GM19468 (cell line): ENCODE measurements at regions not wholly inside any gene's neighbourhood (a gene's known extent, or its start where the extent isn't known, plus 50 kb on each side); places are given as distances from the start of the nearest gene placed in this dataset.
"Not testable (repeated sequence)": the region's sequence is repeated elsewhere in the genome, so short reads cannot be mapped to it uniquely, and the experiment has no call there.

Experiments
- ATAC-seq: cut with Tn5 transposase; IDR thresholded peaks from one replicate; pipeline ENCODE4 v1.9.1; 2021; ENCODE audit warnings: mild to moderate bottlenecking, moderate library complexity, moderate number of reproducible peaks; ENCODE audit not compliant: unreplicated experiment; ENCODE audit errors: extremely low read depth

DNA sequence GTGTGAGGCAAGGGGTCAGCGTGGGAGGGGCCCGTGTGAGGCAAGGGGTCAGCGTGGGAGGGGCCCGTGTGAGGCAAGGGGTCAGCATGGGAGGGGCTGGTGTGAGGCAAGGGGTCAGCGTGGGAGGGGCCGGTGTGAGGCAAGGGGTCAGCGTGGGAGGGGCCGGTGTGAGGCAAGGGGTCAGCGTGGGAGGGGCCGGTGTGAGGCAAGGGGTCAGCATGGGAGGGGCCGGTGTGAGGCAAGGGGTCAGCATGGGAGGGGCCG, 119.2 kb downstream of the SEPTIN14 start:
- ATAC-seq = not testable (repeated sequence)

DNA sequence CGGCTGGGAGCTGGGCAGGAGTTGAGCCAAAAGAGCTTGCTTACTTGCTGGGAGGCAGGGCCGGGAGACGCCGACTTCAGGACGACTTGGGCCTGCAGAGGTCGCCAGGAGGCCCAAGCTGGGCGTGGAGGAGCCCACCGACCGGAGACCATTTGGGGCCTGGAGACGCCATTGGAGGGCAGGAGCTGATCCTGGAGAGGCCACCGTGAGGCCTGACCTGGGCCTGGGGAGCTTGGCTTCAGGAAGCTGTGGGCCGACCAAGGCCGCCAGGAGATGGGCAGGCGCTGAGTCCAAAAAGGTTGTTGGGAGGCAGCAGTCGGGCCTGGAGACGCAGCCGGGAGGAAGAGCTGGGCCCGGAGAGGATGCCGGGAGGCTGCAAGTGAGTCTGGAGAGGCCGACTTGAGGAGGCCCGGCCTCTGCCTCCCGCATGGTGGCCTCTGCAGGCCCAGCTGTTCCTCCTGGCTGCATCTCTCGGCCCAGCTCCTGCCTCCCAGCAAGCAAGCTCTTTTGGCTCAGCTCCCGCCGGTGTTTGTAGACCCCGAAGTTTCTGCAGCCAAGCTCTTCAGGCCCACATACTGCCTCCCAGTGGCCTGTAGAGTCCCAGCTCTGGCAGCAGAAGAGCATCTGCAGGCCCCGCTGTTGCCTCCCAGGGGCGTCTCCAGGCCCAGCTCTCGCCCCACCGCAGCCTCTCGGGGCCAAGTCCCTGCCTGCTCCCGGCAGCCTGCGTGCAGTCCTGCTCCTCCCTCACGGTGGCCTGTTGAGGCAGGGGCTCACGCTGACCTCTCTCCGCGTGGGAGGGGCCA, 119.7 kb downstream of the SEPTIN14 start:
- ATAC-seq = not testable (repeated sequence)

DNA sequence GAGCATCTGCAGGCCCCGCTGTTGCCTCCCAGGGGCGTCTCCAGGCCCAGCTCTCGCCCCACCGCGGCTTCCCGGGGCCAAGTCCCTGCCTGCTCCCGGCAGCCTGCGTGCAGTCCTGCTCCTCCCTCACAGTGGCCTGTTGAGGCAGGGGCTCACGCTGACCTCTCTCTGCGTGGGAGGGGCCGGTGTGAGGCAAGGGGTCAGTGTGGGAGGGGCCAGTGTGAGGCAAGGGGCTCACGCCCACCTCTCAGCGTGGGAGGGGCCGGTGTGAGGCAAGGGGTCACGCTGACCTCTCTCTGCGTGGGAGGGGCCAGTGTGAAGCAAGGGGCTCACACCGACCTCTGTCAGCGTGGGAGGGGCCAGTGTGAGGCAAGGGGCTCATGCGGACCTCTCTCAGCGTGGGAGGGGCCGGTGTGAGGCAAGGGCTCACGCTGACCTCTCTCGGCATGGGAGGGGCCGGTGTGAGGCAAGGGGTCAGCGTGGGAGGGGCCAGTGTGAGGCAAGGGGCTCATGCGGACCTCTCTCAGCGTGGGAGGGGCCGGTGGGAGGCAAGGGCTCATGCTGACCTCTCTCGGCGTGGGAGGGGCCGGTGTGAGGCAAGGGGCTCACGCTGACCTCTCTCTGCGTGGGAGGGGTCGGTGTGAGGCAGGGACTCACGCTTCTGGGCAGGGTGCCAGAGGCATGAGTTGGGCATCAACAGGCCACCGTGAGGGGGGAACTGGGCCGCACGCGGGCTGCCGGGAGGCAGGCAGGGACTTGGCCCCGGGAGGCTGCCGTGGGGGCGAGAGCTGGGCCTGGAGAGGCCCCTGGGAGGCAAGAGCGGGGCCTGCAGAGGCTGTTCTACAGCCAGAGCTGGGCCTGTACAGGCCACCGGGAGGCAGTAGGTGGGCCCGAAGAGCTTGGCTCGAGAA, 120.6 kb downstream of the SEPTIN14 start:
- ATAC-seq = not testable (repeated sequence)

DNA sequence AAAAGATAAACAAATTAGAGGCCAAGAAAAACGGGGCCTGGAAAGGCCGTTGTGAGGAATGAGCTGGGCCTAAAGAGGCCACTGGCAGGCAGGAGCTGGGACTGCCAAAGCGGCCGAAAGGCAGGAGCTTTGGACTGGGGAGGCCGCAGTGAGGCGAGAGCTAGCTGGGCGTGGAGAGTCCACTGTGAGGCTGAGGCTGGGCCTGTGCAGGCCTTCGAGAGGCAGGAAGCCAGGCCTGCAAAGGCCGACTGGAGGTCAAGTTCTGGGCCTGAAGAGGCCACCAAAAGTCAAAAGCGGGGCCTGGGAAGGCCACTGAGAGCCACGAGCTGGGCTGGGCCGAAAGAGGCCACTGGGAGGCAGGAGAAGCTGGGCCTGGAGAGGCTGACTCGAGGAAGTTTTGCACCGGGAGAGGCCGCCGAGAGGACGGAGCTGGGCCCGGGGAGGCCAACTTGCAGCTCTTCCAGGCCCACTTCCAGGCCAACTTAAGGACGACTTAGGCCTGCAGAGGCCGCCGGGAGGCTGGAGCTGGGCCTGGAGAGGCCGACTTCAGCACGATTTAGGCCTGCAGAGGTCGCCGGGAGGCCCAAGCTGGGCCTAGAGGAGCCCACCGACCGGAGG, 121.8 kb downstream of the SEPTIN14 start:
- not testable (repeated sequence) for ATAC-seq

DNA sequence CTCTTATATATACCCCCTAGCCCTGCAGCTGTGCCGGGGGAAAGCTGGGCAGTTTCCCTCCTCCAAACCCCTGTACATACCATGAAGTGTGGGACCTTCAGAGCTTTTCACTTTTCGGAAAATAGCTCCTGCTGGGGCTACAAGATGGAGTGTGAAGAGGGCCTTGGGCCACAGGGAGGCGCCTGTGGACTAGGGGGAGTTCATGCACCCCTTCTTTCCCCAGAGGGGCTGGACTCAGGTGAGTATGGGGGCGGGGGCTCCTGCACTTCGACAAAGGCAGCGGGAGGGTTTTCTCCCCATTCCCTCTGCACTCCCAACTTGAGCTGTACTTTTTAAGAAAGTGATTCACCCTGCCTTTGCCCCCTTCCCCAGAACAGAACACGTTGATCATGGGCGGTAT, 122.5 kb downstream of the SEPTIN14 start:
- not testable (repeated sequence) for ATAC-seq

DNA sequence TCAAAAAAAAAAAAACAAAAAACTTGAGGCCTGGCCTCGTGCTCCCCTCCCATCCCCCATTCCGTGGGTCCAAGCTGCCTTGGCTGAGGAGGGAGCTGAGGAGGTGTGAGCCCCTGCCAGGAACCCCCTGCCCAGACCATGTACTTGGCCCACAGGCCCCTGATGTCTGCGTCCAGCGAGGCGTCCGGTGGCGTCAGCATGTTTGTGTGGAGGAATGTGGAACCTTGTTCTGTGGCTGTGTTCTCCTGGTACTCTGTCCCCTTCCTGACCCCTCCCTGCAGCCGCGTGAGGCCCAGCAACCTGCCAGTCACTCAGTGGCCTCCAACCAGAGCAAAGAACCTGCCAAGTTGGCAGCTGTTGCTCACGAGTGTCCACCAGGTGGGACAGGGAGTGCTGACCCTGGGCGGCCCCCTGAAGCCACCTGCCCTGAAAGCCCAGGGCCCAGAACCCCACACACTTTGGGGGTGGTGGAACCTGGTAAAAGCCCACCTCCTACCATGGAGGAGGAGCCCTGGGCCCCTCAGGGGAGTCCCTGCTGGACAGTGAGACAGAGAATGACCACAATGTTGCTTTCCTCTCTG, 125.8 kb downstream of the SEPTIN14 start:
- ATAC-seq = not testable (repeated sequence)

DNA sequence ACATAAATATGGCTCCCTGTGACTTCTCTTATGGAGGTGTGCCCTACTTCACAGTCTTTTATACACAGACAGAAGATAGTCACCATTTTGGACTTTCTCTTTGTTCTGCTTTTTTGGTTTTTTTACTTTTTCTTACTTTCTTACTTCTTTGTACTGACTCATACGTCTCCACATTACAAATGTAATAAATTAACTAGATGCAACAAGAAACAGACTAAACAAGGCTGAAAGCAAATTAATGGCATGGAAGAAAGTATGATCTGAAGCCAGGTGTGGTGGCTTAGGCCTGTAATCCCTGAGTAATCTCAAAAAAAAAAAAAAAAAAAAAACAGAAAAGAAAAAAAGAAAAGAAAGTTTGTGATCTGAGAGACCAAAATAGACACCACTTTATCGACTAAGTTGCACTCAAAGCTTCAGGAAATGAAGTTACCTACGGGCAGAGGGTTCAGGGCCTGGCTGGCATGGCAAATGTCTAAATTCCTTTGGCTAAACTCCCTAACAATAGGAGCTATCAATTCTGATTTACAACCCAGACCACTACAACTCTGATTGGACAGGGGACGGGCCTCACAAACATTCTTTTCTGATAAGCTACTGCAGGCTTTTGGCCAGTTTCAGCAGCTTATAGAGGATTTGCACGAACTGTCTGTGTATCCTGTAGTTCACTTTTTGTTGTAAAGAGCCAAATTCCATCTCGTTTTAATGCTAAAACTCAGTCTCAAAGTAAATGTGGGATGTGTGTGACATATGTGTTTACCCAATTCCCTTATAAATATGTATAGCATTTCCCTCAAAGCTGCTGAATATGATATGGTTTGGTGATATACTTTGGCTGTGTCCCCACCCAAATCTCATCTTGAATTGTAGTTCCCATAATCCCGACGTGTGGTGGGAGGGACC, 129.1 kb downstream of the SEPTIN14 start:
- no peak for ATAC-seq

DNA sequence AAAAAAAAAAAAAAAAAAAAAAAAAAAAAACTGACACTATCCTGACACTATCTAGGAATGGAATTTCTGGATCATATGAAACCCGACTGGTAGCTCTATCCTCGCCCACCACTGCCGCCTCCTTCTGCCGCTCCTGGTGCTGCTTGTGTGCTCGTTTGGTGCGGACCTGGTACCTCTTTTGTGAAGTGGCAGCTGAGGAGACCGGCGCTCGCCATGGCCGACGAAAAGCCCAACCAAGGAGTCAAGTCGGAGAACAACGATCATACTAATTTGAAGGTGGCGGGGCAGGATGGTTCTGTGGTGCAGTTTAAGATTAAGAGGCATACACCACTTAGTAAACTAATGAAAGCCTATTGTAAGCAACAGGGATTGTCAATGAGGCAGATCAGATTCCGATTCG, 130.6 kb downstream of the SEPTIN14 start:
- ATAC-seq = no peak

DNA sequence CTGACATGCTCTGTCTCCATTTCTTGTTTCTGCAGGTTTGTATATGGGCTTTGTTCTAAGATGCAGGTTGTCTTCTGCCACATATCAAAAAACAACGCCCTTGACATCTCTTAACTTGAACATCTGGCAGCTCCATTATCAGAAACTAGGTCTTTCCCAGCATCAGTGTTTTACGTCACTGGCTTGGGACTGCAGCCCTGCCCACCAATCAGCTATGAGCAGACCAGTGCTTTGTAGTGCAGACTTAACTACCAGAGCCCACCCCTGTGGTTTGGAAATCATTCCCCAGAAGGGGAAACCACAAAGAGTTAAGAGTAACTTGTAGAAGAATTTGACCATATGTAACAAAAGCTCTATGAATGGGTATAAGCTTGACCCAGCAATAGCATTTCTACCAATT, 132.4 kb downstream of the SEPTIN14 start:
- no peak for ATAC-seq

DNA sequence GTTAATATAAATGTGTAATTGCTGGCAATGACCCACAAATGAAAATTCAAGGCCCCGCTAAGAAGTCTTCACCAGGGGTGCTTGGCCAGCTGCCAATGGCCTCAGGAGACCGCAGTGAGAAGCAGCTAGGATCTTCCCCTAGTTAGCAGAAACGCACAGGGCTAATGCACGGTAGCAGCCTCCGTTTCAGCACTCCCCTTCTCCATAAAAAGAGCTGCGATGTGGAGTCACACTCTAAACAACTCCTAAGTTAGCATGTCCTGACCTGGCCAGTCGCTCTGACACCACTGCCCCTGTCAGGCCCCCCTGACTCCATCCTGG, 139.0 kb downstream of the SEPTIN14 start:
- no peak for ATAC-seq

DNA sequence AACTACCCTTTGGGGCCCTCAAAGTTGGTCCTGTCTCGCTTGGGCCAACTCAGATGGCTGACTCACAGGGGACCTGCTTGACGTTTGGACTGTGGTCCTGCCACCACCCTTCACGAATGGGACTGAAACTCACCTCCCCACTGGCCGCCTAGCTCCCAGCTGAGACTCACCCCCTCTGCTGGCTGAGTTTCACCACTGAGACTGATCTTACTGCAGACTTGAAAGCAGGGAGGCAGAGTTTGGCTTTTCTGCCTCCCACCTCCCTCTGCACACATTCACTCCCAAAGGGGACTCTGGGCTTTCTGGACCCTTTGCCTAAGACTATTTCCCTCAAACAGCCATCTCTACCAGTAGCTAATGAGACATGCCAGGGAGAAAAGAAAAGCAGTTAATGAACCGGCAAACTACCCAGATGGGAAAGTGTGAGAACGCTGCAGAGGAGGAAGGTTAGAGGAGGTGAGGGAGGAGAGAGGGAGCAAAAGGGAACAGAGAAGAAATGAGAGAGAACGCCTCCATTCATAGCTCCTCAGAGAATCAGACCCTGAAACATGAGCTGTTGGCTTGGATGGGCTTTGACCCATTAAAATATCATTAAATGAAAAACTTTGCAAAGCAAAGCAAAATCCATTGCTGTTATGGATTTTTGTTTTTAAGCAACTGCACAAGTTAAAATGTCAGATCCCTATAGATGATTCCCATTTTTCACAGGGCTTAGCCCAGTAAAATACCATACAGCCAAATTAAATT, 139.5 kb downstream of the SEPTIN14 start:
- peak; percentile 85 for ATAC-seq

DNA sequence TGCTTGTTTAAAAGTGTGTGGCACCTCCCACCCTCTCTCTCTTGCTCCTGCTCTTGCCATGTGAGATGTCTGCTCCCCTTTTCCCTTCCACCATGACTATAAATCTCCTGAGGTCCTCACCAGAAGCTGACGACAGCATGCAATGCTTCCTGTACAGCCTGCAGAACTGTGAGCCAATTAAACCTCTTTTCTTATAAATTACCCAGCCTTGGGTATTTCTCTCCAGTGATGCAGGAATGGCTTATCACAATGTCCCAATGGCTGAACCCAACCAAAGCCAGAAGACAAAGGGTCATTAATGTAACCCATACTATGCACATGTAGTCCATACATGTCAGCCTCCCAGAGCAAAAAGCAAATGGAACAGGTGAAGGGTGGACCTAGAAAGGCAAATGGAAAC, 141.5 kb downstream of the SEPTIN14 start:
- ATAC-seq = not testable (repeated sequence)

DNA sequence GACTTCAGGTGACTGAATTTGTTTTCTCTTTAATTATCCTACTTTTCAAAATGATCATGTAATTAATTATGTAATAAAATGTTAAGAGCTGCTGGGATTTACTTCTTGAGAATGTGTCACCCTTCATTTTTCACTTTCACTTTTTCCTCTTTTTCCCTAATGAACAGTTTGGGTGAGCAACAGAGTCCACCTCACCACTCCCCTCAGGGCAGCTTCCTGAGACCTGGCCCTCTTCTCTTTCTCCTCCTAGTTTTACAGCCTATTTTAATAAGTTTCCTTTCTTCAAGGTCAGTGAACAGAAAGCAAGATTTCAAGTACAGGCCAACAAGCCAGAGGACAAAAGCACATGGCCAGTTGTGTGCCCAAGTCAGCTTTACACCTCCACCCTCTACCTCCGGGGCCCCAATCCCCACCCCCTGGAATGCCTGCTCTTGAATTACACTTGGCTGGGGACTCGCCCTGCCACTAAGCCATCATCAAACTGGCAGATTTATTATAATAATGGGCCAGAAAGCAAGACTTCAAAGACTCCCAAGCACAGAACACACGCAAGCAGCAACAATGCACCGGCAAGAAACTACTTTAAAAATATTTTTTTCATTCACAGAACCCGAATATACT, 143.1 kb upstream of the VOPP1 start:
- ATAC-seq = not testable (repeated sequence)

DNA sequence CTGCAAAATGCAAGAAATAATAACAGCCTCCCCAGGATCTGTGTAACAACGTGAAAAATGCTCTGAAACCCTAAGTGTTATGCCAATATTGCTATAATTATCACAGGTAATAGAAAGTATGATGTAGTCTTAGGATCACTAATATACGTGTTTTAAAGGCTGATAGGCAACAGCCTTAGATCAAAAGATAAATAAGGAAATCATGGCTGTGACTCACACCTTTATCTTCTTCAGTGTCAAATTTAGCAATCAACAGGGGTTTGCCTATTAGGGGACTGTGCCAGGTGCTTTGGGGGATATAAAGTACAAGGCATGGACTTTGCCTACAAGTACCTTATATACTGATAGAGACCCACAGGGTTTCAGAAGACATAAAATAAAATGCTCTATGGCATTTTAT, 142.1 kb upstream of the VOPP1 start:
- not testable (repeated sequence) for ATAC-seq

DNA sequence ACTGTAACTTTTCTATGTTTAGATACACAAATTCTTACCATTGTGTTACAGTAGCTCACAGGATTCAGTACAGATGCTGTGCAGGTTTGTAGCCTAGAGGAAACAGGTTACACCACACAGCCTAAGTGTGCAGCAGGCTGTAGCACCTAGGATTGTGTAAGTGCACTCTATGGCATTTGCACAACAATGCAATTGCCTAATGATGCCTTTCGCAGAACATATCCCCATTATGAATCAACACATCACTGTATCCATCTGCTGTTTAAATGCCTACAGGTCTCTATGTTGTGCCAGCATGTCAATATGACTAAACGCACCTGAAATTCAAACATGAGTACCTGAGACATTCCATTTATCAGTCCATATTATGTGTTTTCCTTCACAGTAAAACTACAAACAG, 138.0 kb upstream of the VOPP1 start:
- ATAC-seq = not testable (repeated sequence)

DNA sequence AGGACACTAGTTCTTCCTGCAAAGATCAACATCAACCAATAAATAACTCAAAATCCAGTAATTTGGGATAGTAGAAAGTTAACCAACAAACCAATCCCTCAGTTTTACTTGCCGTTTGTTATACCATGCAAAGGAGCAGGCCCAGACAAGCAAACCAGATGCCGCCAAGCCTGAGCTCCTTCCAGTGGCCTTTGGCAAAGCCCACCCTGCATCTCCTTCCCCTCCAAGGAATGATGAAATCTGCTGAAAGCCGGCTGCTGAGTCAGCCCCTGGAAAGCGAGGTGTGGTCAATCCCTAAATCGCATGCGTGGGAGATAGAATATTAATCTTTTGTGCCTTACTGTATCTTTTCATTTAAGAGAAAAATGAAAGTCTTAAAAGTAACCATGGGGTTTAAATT, 135.7 kb upstream of the VOPP1 start:
- not testable (repeated sequence) for ATAC-seq

DNA sequence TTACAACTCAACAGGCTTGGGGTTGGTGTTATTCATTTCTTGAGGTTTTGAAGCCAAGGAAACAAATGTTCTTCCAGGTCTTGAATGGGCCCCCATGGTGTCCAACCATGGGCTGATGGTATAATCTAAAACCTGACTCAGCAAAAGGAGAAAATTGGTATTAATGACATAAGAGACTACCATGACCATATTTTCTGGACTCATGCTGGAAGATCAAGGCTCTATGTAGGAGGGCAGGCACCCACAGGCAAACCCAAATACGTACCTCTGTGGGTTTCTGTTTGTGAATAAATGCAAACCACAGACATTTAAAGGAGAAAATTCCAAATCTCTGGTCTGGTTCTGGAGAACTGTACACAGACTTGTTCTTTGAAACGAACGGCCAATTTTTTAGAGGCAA, 135.1 kb upstream of the VOPP1 start:
- ATAC-seq = not testable (repeated sequence)

DNA sequence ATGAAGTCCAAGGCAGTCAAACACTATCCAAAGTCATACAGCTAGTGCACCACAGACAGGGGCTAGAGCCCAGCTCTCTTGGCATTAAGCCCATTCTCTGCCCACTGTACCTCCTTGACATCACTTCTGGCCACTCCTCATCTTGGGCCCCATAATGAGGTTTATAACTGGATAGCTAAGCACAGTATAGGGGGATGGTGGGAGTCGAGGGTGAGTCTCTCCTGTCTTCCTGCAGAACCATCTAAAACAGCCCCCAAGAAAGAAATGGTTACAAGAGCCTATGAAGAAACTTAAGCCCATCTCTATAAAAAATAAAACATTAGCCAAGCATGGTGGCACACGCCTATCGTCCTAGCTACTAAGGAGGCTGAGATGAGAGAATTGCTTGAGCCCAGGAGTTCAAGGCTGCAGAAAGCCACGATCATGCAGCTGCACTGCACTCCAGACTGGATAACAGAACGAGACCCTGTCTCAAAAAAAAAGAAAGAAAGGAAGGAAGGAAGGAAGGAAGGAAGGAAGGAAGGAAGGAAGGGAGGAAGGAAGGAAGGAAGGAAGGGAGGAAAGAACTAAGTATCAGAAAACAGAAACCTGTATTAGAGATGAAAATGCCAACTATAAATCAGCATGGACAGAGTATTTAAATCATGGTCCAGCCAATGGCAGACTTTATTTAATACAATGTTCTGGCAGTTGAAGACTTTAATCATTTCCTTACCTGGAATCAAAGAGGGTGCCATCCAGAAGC, 134.3 kb upstream of the VOPP1 start:
- ATAC-seq = not testable (repeated sequence)
